KOPT-K1 (cell line): ENCODE measurements at regions not wholly inside any gene's neighbourhood (a gene's known extent, or its start where the extent isn't known, plus 50 kb on each side); places are given as distances from the start of the nearest gene placed in this dataset.

Experiments used
- H3K27ac ChIP-seq: fragments of 200-600 bp; sonication (generic); 2 replicates; pipeline ENCODE4 v1.5.1; 2016; ENCODE audit warnings: antibody characterized with exemption, mild to moderate bottlenecking, low read depth, low read length; ENCODE audit not compliant: poor library complexity, severe bottlenecking
- H3K36me3 ChIP-seq: fragments of 200-600 bp; sonication (generic); 2 replicates; pipeline ENCODE4 v1.5.1; 2017; ENCODE audit warnings: antibody characterized with exemption, mild to moderate bottlenecking, low read length, moderate library complexity; ENCODE audit not compliant: insufficient read depth
- H3K9me3 ChIP-seq: fragments of 200-600 bp; sonication (generic); 2 replicates; pipeline ENCODE4 v1.5.1; 2017; ENCODE audit warnings: antibody characterized with exemption, low read length, mild to moderate bottlenecking; ENCODE audit not compliant: insufficient read depth, poor library complexity, severe bottlenecking

DNA sequence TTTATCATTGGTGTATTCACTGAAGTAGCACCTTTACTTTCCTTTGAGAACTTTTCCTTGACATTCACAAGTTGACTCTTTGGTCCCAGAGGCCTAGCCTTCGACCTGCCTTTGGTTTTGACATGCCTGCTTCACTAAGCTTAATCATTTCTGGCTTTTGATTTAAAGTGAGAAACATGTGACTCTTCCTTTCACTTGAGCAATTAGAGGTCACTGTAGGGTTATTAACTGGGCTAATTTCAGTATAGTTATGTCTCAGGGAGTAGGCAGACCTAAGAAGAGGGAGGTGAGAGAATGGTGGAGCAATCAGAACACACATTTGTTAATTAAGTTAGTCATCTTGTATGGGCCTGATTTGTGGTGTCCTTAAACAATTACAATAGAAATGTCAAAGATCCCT is 1040.7 kb upstream of the SLC39A10 start:
- no peak overlapping the region for H3K27ac ChIP-seq
- no peaks in the 10 kb centered on the region for H3K36me3 ChIP-seq
- no peaks in the 10 kb centered on the region for H3K9me3 ChIP-seq

- Histone ChIP-seq H3K27ac (no peak overlapping the region), H3K36me3 (no peaks in the 10 kb centered on the region), H3K9me3 (peaks cover 19% of the 10 kb centered on the region)
These were observed 1046.7 kb upstream of the SLC39A10 start for GRCh38 chr2:194610297-194610696.

- Histone ChIP-seq H3K36me3 (no peaks in the 10 kb centered on the region), H3K27ac (no peak overlapping the region), H3K9me3 (peaks cover 5% of the 10 kb centered on the region)
These were observed 1053.6 kb upstream of the SLC39A10 start for GRCh38 chr2:194603429-194603828.

GRCh38 chr2:194602750-194603149 is 1054.3 kb upstream of the SLC39A10 start:
- no peak overlapping the region for H3K27ac ChIP-seq
- no peaks in the 10 kb centered on the region for H3K36me3 ChIP-seq
- H3K9me3 ChIP-seq = peaks cover 5% of the 10 kb centered on the region

DNA sequence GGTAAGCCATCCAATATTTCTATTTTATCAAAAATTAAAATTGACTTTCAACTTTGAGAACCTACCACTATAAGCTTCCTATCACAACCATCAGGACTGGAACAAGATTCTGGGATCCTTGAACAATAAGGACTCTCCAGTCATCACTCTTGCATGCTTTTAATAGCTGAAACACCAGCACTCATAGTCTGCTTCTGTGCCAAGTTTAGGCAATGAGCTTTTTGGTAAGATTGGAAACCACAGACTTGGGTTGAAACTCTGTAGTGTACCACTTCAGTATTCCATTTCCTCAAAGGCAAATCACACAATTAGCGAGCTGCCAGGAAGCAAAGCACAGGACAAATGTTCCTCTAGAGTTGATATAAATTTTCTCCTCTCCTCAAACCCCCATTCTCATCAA is 1065.8 kb upstream of the SLC39A10 start:
- no peaks in the 10 kb centered on the region for H3K9me3 ChIP-seq
- no peak overlapping the region for H3K27ac ChIP-seq
- no peaks in the 10 kb centered on the region for H3K36me3 ChIP-seq

DNA sequence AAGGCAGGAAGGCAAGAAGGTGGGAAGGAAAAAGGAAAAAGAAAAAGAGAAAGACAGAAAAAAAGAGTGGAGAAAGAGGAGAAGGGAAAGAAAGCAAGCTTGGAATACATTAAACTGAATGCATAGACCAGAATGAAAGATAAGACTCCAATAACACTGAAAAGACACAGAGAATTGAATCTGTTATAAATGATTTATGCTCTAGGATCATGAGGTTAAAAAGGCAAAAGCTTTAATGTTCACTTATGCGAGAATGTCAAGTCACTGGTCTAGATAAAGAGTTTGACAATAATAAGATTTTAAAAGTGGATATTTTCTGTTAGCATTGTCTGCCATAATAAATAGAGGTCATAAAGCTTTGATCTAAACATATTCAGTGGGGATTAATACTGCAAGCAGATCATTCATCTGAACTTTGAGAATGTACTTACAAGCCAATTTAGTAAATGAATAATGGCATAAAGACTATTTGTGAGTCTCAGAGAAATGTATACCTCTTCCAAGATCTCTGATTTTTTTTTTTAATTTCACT is 1069.2 kb upstream of the SLC39A10 start:
- Histone ChIP-seq H3K36me3 (no peaks in the 10 kb centered on the region), H3K27ac (no peak overlapping the region), H3K9me3 (no peaks in the 10 kb centered on the region)

- Histone ChIP-seq H3K9me3 (no peaks in the 10 kb centered on the region), H3K27ac (no peak overlapping the region), H3K36me3 (no peaks in the 10 kb centered on the region)
These were observed 1089.4 kb upstream of the SLC39A10 start for GRCh38 chr2:194567661-194568017.

DNA sequence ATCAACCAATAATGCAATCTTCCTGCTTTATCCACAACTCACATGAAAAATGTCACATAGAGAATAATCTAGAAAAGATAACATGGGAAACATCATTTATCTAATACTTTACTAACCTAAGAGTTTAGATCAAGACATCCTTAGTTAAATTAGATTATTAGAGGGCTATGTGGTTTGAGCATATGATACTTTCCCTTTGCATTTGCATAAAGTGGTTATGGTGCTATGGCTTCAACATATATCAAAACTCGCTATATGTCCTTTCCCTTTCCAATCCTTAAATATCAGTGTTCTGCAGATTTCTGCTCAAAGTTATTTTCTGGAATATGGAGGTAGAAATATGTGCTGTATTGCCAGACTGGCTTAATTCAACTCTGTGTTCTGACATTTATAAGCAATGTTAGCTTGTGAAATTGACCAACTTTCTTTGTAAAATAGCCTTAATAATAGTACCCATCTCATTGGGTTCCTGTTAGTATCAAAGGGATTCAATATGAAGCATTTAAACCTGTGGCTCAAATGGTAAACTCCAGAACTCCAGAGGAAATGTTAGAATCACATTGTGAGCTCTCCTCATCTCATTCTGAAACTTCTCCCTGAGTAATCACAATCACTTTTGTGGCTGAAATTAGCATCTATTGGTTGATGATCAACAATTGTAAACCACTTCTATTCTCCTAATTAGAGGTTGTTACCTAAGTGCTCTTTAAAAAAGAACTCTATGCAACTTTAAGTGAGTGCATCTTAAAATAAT is 1089.9 kb upstream of the SLC39A10 start:
- H3K27ac ChIP-seq = no peak overlapping the region
- no peaks in the 10 kb centered on the region for H3K9me3 ChIP-seq
- no peaks in the 10 kb centered on the region for H3K36me3 ChIP-seq

- peaks cover 4% of the 10 kb centered on the region for H3K9me3 ChIP-seq
- H3K27ac ChIP-seq = no peak overlapping the region
- no peaks in the 10 kb centered on the region for H3K36me3 ChIP-seq
These were observed 1092.6 kb upstream of the SLC39A10 start for GRCh38 chr2:194564422-194564821.

GRCh38 chr2:194562329-194562728 is 1094.7 kb upstream of the SLC39A10 start:
- Histone ChIP-seq H3K36me3 (no peaks in the 10 kb centered on the region), H3K27ac (no peak overlapping the region), H3K9me3 (peaks cover 4% of the 10 kb centered on the region)

DNA sequence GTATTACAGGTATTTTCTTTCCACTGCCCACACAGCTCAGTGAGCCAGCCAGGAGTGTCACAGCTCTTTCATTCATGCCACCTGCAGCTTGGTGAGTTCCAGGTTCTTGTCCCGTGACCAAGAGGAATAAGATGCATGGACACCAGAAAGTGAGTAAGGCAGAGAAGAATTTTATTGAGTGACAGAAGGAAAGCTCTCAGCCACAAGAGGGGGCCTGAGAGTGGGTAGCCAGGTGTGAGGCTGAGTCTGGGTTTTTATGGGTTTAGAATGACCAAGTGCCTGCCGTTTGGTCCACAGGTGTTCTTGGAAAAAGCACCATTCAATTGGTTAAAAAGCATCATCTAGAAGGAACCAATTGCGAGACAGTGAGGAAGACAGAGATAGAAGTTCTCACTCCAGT is 1097.1 kb upstream of the SLC39A10 start:
- Histone ChIP-seq H3K9me3 (peaks cover 4% of the 10 kb centered on the region), H3K27ac (no peak overlapping the region), H3K36me3 (no peaks in the 10 kb centered on the region)

DNA sequence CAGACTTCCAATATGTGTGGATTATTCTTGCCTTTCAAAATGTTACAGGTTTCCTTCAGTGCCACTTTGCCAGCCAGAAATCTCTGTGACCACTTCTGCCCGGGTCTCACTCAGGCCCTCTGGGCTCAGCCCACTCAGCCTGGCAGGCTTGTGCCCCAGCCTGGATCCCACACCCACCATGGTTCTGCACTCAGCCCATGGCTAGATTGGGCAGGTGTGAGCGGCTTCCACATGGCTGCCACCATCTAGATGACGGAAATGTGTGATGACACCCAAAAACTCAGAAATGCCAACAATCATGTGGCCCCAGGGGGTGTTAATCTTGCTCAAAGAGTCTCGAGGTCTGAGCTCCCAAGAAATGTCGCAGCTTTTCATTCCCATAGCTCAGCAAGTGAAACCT is 1097.5 kb upstream of the SLC39A10 start:
- Histone ChIP-seq H3K27ac (no peak overlapping the region), H3K36me3 (no peaks in the 10 kb centered on the region), H3K9me3 (peaks cover 4% of the 10 kb centered on the region)

DNA sequence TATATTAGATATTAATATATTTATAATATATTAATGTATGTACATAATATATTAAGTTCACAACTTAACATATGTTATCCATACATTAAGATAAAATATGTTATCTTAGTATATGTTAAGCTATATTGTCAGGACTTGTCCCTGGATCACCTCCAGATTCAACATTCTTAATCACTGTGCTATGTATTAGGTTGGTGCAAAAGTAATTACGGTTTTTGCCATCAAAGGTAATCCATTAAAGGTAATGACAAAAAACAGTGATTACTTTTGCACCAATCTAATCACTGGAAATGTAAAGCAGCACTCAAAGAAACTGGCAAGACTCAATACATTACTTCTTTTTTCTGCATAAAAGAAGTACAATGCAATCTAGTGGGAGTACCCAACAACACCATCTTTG is 1099.0 kb upstream of the SLC39A10 start:
- Histone ChIP-seq H3K9me3 (peaks cover 4% of the 10 kb centered on the region), H3K27ac (no peak overlapping the region), H3K36me3 (no peaks in the 10 kb centered on the region)

GRCh38 chr2:194556629-194557028 is 1100.4 kb upstream of the SLC39A10 start:
- Histone ChIP-seq H3K36me3 (no peaks in the 10 kb centered on the region), H3K9me3 (peaks cover 4% of the 10 kb centered on the region), H3K27ac (no peak overlapping the region)

- Histone ChIP-seq H3K9me3 (no peaks in the 10 kb centered on the region), H3K27ac (no peak overlapping the region), H3K36me3 (no peaks in the 10 kb centered on the region)
These were observed 1103.0 kb upstream of the SLC39A10 start for GRCh38 chr2:194553980-194554379.

DNA sequence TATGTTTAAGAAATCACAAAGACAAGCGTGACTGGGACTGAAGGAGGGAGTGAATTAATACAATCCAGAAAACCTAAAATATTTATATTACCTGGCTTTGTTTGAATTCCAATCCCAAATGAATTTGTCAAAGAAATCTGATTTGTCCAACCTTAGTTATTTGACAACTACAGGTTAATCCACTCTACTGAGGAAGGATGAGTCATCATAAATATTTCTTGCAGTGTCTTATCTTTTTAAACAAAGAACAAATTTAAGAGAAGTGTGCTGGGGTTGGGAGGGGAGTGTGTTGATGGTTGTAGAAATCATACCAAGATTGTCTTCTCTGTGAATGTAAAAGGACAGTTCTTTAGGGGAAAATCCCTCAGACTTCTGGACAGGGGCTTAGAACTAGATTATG is 1106.3 kb upstream of the SLC39A10 start:
- Histone ChIP-seq H3K36me3 (no peaks in the 10 kb centered on the region), H3K27ac (no peak overlapping the region), H3K9me3 (no peaks in the 10 kb centered on the region)
